Stomach (tissue), 8 donors: ENCODE measurements at regions not wholly inside any gene's neighbourhood (a gene's known extent, or its start where the extent isn't known, plus 50 kb on each side); places are given as distances from the start of the nearest gene placed in this dataset.

Experiments used
- DNase-seq, 2 donors: peaks; one replicate each; pipeline versions ENCODE4 v3.0.0 to v3.0.0-alpha.2; 2013 to 2019
- H3K27ac ChIP-seq, 5 donors: fragments of 200-600 bp in 4 of 5; sonication (generic) in 4 of 5; one replicate each; pipeline ENCODE4 v1.5.1; 2013 to 2019; ENCODE audit warnings: mild to moderate bottlenecking in 1 of 5, moderate library complexity in 1 of 5
- H3K27me3 ChIP-seq, 3 donors: fragments of 200-600 bp; sonication (generic); one replicate each; pipeline ENCODE4 v1.5.1; 2017 to 2019; ENCODE audit warnings: mixed run types in 1 of 3
- H3K36me3 ChIP-seq, 4 donors: fragments of 200-600 bp; sonication (generic); 1 replicate in 3 of 4; 2 replicates in 1 of 4; pipeline ENCODE4 v1.5.1; 2016 to 2019
- H3K4me1 ChIP-seq, 4 donors: fragments of 200-600 bp; sonication (generic); one replicate each; pipeline ENCODE4 v1.5.1; 2016 to 2019
- H3K4me3 ChIP-seq, 4 donors: fragments of 200-600 bp; sonication (generic) in 3 of 4; one replicate each; pipeline ENCODE4 v1.5.1; 2016 to 2019; ENCODE audit warnings: mild to moderate bottlenecking in 1 of 4
- H3K9me3 ChIP-seq, 4 donors: fragments of 200-600 bp; sonication (generic); one replicate each; pipeline ENCODE4 v1.5.1; 2016 to 2019
- EP300 ChIP-seq: sonication (generic); formaldehyde crosslinking; IDR thresholded peaks from one replicate; pipeline ENCODE4 v1.6.1; 2017; ENCODE audit warnings: antibody characterized with exemption
- POLR2A ChIP-seq, 4 donors: fragments of 450-650 bp; IDR thresholded peaks; one replicate each; pipeline ENCODE4 v1.6.1; 2016; ENCODE audit warnings: antibody characterized with exemption in 4 of 4, control low read depth in 2 of 4, mild to moderate bottlenecking in 1 of 4, moderate library complexity in 1 of 4
- POLR2AphosphoS5 ChIP-seq, 3 donors: sonication (generic); formaldehyde crosslinking; IDR thresholded peaks; one replicate each; pipeline ENCODE4 v1.6.1; 2016; ENCODE audit warnings: antibody characterized with exemption in 3 of 3
- WGBS, 5 donors: extraction: QIAGEN DNeasy Blood & Tissue Kit in 3 of 5; methylation state at CpG; one replicate each; pipeline versions ENCODE4 v1.1.5 to v1.1.7; 2013 to 2018; 5-methylcytosine and 5-hydroxymethylcytosine counted together
- intact Hi-C: fragments of 100-400 bp; cut with DNase I; formaldehyde crosslinking; loops from one replicate; pipeline ENCODE4 v1.15.1; 2023; ENCODE audit warnings: low total_unique reads
- TF ChIP-seq, protein P1 (sequence below), 7 experiments: fragments of 450-650 bp in 4 of 7; fragments of 200-600 bp in 3 of 7; sonication (generic) in 3 of 7; IDR thresholded peaks; one replicate each; pipeline ENCODE4 v1.5.1; 2016 to 2019; ENCODE audit warnings: antibody characterized with exemption in 7 of 7, control low read depth in 2 of 7, mild to moderate bottlenecking in 1 of 7
- donor health status: healthy with polysubstance abuse.
- donor health status: Bipolar disorder and iron deficiency.
- donor health status: healthy.

GRCh38 chr2:19540739-19541525 is 182.5 kb upstream of the OSR1 start:
- peak in 1 of 2 donors; percentile 34 for DNase-seq
- 60 to 72% (median 66%) methylated on average over 7 of the region's 7 CpGs for WGBS, 5 donors
- TF ChIP-seq, protein P1, sequence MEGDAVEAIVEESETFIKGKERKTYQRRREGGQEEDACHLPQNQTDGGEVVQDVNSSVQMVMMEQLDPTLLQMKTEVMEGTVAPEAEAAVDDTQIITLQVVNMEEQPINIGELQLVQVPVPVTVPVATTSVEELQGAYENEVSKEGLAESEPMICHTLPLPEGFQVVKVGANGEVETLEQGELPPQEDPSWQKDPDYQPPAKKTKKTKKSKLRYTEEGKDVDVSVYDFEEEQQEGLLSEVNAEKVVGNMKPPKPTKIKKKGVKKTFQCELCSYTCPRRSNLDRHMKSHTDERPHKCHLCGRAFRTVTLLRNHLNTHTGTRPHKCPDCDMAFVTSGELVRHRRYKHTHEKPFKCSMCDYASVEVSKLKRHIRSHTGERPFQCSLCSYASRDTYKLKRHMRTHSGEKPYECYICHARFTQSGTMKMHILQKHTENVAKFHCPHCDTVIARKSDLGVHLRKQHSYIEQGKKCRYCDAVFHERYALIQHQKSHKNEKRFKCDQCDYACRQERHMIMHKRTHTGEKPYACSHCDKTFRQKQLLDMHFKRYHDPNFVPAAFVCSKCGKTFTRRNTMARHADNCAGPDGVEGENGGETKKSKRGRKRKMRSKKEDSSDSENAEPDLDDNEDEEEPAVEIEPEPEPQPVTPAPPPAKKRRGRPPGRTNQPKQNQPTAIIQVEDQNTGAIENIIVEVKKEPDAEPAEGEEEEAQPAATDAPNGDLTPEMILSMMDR (IDR thresholded peaks at IDR 0.05), result no peak
- peak in 1 of 3 donors; percentile 43 for TF ChIP-seq POLR2AphosphoS5 (IDR thresholded peaks at IDR 0.05)
- Histone ChIP-seq H3K4me1 (peaks cover 0 to 12% (median 6%) of the 10 kb centered on the region in 4 donors), H3K9me3 (no peaks in the 10 kb centered on the region), H3K36me3 (no peaks in the 10 kb centered on the region), H3K4me3 (no peak overlapping the region), H3K27me3 (no peaks in the 10 kb centered on the region), H3K27ac (peak overlapping the region in 1 of 5 donors; percentile 23)
- intact Hi-C loops, result no loop called here

DNA sequence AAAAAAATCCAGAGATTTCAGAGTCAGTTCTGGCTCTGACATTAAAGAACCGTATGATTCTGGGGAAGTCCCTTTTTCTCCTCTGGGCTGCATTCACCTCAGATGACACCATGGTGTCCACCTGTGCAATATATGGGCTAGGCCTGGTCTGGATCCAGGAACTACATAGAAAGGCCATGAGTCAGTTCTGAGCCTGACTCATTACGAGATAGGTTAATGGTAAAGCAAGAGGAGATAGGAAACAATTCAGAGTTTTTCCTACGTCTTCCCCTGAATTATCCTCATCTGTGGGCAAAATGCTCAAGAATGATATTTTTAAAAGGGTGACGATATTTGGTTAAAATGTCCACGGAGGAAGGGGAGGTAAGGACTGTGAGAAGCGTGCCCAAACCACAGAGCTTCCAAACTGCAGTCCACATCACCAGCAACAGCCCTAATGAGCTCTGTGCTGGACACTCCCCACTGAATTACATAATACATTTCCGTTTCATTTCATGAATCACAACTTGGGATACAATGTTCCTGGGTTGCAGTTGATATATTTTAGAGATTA is 180.1 kb upstream of the OSR1 start:
- 45 to 59% (median 58%) methylated on average over 7 of the region's 7 CpGs for WGBS, 5 donors
- intact Hi-C loops, result no loop called here
- no peaks in the 10 kb centered on the region for H3K9me3 ChIP-seq
- peak; percentile 31 to 51 for DNase-seq
- TF ChIP-seq EP300 (no peak), POLR2AphosphoS5 (IDR thresholded peaks at IDR 0.05) (peak in 1 of 3 donors; percentile 39)
- H3K4me3 ChIP-seq, result no peak overlapping the region
- H3K27ac ChIP-seq, result peak overlapping the region in 3 of 5 donors; percentile 9 to 65 (median 44)
- H3K36me3 ChIP-seq, result no peaks in the 10 kb centered on the region
- H3K27me3 ChIP-seq, result no peaks in the 10 kb centered on the region
- peaks cover 0 to 12% (median 6%) of the 10 kb centered on the region in 4 donors for H3K4me1 ChIP-seq

DNA sequence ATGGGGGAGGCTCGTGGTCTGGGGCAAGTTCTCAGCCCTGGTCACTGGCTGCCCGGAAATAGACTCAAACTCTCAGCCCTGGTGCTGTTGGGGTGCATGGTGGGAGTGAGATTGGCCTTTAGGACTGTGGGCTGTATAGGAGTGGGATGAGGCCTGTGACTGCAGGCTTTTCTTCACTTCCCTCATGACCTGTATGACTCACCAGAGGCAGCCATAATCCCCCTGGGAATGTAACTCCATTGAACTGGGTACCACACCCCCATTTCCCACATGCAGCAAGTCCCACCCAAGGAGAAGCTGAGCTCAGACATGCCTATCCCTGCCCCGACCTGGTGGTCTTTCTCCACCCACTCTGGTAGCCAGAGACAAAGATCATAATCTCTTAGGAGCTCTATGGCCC is 177.7 kb upstream of the OSR1 start:
- WGBS, 5 donors, result 51 to 76% (median 56%) methylated on average over 3 of the region's 3 CpGs
- no peak for DNase-seq
- Histone ChIP-seq H3K4me3 (no peak overlapping the region), H3K4me1 (peaks cover 0 to 8% (median 6%) of the 10 kb centered on the region in 4 donors), H3K27me3 (no peaks in the 10 kb centered on the region), H3K9me3 (no peaks in the 10 kb centered on the region), H3K36me3 (no peaks in the 10 kb centered on the region), H3K27ac (no peak overlapping the region)
- intact Hi-C loops, result no loop called here
- TF ChIP-seq POLR2A (IDR thresholded peaks at IDR 0.05) (no peak), POLR2AphosphoS5 (IDR thresholded peaks at IDR 0.05) (no peak), EP300 (no peak)
- TF ChIP-seq, protein P1 (IDR thresholded peaks at IDR 0.05), result no peak

- TF ChIP-seq POLR2A (IDR thresholded peaks at IDR 0.05) (no peak), EP300 (no peak), POLR2AphosphoS5 (IDR thresholded peaks at IDR 0.05) (no peak)
- TF ChIP-seq, protein P1 (IDR thresholded peaks at IDR 0.05), result no peak
- DNase-seq, result no peak
- Histone ChIP-seq H3K4me1 (no peaks in the 10 kb centered on the region), H3K27ac (no peak overlapping the region), H3K27me3 (no peaks in the 10 kb centered on the region), H3K4me3 (no peak overlapping the region), H3K9me3 (no peaks in the 10 kb centered on the region), H3K36me3 (no peaks in the 10 kb centered on the region)
- intact Hi-C loops, result no loop called here
- WGBS, 5 donors, result 93 to 100% (median 97%) methylated on average over 1 of the region's 1 CpG
Observed at GRCh38 chr2:19532547-19533196, 174.2 kb upstream of the OSR1 start.
